ENCODE measurements at regions not wholly inside any gene's neighbourhood (a gene's known extent, or its start where the extent isn't known, plus 50 kb on each side); places are given as distances from the start of the nearest gene placed in this dataset.
"Not testable (repeated sequence)": the region's sequence is repeated elsewhere in the genome, so short reads cannot be mapped to it uniquely, and the experiment has no call there.

DNA sequence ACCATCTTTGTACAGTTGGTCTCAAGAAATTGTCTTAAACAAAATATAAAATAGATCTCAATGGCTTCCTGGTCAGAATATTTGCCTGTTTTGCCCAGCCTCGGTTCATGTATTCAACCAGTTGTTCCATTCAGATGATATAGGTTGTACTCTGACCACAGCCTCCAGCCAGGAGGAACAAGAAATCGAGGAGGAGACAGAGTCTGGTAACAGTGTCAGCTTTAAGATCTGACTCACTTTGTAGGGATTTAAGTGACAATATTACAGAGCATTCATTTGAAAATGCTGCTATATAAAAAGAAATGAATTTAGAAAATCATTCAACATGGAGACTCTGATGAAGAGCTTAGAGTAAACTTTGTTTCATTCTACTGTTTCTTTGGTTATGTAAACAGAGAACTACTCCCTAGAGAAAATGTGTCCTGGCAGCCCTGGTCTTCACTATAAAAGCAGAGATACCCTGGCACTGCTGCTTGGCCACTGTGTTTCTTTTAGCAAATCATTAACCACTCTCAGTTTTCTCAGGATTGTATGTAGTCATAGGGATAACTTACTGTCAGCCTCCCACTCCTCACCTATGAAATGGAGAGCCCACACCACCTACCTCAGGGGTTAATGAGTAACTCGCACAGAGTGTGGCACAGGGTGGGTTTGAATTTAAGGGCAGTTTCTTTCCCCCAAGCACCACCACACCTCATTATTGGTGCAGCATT is 53.5 kb downstream of the PAGE2 start:
- DNase-seq: no peak

DNA sequence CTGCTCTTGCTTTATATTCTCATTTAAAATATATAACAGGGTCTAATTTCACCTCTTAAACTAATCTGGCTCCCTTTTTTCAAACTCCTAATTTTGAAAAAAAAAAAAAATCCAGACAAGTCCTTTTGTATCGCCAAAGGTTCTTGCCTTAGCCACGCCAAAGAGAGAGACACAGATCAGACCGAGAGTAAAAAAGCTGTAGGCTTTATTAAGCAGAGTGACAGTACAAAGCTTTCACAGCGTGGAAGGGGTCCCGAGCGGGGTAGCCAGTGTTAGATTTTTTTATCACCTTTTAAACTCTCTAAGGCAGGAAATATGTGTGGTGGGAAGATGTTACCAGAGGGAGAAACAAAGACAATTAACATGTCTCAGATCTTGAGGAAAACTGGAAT is 54.1 kb downstream of the PAGE2 start:
- no peak for DNase-seq

DNA sequence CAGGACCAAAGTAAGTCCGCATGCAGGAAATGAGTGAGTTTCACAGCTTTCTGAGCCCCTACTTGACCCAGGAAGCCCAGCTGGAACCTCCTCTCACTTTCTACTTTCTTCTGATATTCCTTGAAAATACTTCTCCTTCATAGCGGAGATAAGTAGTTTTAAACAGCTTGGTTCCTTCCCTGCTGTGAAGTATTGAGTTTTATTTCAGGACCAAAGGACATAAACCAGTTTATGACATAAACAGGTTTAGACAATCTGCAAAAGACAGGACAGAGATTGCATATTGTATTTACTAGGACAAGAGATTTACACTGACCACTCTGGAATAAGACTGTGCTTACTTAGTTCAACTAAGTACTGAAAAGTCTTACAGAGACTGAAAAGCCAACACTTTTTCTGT is 54.8 kb downstream of the PAGE2 start:
- no peak for DNase-seq

DNA sequence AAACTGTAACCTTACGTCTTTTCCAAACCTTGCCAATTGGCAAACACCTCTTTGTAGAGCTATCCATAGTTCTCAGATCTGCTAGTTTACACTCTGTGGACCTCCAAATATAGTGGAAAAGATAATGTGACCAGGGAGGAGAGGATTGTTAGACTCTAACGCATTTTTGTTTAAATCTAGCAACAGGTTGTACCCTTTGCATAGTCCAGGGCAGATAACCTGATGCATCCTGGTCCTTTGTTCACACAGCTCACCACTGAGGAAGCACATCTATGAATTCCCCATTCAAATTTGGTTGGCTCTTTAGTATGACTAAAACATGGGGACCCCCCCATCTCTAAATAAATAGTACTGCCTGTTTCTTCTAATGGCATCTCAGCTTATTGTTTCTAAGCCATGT is 55.9 kb downstream of the PAGE2 start:
- DNase-seq: no peak

DNA sequence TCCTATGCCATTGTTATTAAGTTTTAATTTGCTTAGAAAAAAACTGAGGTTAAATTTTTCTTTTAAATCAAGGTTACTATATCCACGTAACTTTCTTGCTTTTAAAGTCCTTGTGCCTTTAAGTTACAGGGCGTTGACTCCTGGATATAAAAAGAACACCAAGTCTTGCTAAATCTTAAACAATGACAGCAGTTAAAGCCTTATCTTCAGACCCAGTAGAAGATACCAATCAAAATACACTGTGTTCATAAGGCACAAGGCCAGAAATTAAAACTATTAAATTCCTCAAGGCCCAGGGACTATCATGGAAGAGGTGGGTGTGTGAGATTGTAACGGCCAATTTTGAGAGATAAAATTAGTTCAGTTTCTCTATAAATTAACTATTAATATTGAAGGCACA is 60.4 kb downstream of the PAGE2 start:
- no peak for DNase-seq

DNA sequence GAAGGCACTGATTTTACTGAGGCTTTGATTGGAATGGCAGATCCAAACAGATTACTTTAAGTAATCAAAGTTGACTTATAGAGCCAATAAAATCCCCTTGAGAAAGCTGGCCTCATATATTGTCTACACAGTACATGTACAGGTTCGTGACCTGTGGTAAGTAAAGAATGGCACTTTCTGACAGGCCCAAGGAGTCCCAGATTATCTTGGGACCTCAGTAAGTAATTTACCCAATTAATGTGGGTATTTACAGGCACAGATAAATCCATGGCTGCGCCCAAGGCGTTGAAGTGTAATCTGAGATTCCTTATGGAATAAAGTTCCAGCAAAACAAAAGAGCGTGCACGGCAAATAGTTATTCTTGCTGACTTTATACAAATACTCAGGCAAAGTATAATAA is 62.4 kb downstream of the PAGE2 start:
- DNase-seq: no peak

DNA sequence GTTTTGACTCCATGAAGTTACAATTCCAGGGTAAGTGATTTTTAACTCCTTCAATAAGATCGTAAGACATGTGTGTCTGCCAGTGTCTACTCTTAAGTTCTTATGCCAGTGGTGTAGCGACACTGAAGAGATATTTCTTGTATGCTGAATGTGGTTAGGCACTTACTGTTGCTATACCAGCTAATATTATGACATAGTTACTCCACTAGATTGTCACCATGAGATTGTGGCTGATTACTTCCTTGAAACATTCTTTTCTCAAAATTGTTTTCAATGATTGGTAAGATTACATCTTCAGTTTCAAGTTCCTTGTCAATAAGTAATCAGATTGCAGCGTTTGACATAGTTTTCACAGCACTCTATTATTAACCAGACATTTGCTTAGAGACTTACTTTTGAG is 60.6 kb upstream of the PAGE5 start:
- no peak for DNase-seq

DNA sequence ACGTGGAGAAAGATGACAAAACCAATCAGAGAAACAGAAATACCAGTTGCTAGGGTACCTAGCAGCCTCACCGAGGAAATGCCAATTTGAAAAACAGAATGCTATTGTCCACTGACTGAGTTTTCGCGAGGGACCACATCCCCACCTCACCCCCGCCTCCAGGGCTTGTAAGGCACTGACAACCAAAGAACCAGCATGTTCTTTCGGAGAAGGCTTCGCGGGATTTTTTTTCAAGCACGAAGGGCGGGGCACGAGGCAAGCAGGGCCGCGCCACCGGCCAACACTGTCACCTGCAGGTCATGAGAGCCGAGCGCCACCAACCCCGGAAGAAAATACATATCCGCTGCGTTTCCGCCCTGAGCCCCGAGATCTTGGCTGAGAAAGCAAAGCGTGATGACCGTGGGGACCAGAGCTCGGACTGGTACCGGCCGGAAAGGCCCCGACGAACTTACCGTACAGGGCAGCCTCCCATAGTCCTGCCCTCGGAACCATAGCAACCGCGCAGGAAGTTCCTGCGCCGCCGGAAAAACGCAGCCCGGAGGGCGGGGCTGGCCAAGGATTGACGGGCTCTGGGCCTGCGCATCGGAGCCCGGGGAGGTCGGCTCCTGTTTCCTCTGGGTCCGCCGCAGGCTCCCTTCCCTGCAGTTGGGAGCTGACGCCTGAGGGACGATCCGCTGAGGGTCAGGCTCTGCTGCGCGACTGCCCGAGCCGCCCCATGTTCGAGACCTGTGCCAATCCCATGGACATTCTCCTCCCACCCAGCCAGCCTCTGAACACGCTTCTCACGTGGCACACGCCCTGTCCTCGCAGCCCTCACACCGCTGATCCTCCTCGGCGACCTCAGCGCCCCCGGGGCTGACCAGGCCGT is 59.2 kb upstream of the PAGE5 start:
- DNase-seq: peak; percentile 90

DNA sequence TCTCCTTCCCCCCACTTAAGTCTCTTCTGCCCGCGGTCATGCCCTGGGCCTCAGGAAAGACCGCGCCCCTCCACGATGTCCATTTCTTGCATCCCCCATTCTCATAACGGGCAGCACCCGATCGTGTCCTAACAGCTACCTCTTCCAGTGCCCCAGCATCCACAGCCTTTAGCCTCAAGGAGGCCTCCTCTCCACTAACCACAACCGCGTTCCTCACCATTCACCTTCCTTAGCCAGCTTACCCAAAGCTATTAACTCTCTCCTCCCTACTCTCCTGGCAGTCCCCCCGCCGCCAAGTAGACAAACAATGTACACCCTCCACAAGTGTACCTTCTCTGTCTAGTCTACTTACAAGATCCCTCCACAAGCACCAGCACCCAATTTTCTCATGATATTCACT is 58.6 kb upstream of the PAGE5 start:
- DNase-seq: peak; percentile 0

DNA sequence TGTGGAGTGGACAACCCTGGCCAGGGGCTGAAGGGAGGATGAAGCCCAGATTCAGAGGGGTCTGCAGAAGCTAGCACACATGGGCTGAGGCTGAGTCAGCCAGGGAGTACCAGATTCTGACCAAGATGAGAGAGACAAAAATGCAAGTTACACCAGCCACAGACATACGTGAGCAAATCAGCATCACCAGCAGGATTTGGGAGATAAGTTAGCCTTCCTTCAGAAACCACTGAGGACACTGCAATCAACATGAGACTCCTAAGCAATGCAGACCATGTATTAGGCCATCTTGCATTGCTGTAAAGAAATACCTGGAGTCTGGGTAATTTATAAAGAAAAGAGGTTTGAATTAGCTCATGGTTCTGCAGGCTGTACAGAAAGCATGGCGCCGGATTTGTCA is 57.0 kb upstream of the PAGE5 start:
- DNase-seq: no peak

DNA sequence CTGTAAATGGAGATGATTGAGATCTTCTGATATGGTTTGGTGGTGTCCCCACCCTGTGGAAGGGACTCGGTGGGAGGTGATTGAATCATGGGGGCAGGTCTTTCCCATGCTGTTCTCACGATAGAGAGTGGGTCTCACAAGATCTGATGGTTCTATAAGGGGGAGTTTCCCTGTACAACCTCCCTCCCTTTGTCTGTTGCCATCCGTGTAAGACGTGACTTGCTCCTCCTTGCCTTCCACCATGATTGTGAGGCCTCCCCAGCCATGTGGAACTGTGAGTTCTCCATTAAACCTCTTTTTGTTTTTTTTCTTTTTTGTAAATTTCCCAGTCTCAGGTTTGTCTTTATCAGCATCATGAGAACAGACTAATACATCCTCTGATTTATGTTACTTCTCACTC is 55.1 kb upstream of the PAGE5 start:
- DNase-seq: not testable (repeated sequence)

DNA sequence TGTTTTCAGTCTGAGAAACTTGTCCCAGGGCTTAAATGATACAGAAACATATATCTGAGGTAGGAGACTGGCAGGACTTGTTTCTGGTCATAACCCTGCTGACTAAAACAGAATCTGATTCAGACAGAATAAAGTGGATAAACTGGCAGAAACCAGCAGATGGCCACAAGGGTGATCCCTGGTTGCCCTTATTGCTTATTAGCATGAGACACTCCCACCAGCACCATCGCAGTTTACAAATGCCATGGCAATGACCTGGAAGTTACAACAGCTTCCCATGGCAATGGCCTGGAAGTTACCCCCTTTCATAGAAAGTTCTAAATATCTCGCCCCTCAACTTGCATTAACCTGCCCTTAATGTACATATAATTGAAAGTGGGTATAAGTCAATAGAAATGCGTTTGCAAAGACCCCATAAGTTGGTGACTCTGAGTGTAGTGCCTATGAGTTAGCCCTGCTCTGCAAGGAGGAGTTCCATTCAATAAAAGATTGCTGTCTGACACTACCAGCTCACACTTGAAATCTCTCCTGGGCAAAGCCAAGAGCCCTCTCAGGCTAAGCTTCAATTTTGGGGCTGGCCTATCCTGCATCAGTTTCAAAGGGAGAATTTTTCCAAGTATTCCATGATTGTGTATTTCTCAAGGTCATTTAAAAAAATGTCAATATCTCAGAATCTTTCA is 52.9 kb upstream of the PAGE5 start:
- DNase-seq: no peak

DNA sequence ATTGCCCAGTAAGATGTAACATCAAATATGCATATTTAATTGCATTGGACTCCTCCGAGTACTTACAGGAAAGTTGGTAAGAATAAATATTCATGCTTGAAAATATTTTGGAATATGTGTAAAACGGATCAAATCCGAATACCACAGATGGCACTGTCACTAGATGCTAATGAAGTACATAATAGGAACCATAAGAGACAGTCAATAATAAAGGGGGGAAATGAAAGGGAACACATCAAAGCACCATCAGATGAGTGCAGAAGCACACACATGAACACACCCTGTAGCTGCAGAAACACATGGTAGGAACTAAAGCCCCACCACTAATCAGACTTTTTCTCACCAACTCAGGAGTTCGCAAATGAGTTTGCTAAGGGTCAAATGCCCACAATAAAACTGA is 52.2 kb upstream of the PAGE5 start:
- no peak for DNase-seq

DNA sequence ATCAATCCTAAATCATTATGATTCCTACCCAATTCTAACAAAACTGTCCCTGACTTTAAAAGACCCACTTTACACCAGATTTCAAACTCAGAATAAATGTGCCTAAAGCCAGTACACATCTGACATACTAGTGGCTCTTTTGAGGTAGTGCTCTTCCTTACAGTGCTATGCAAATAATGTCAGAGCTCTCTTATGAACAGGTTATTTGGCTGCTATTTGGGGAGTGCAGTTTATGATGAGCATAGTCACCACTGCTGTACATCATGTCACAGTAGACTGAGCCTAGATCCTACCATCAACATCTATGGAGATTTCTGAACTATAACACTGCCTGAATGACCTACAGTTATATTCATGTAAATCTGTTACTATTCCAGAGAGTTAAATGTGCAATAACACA is 50.4 kb upstream of the PAGE5 start:
- no peak for DNase-seq

Data from activated CD4-positive, alpha-beta T cell treated with anti-CD3 and anti-CD28 coated beads, Interleukin-2, amount 50 U/mL, for 1 hour (primary cell).